T-cell (primary cell): ENCODE measurements at regions not wholly inside any gene's neighbourhood (a gene's known extent, or its start where the extent isn't known, plus 50 kb on each side); places are given as distances from the start of the nearest gene placed in this dataset.

ENCODE experiments used
- ATAC-seq, 4 experiments: fragments of 200-7000 bp in 3 of 4; fragments of 150-1000 bp in 1 of 4; cut with Tn5 transposase; replicated peaks in 1 of 4; 1 replicate in 3 of 4; 2 replicates in 1 of 4; pipeline ENCODE4 v1.10.0; 2021; ENCODE audit warnings: moderate library complexity in 3 of 4, mild to moderate bottlenecking in 2 of 4, moderate number of reproducible peaks in 1 of 4
- CTCF ChIA-PET, 2 donors: fragments of 300-600 bp; sonication (Branson Sonifier 250); formaldehyde crosslinking; loops; one replicate each; lab custom pipeline; 2022; ENCODE audit warnings: antibody characterized with exemption in 2 of 2; lab: Charles Lee
- POLR2A ChIA-PET, 2 donors: fragments of 300-600 bp; sonication (Branson Sonifier 250); formaldehyde crosslinking; loops; one replicate each; lab custom pipeline; 2022; ENCODE audit warnings: antibody characterized with exemption in 2 of 2; lab: Charles Lee
- DNase-seq, 35 experiments: peaks; one replicate each; pipeline versions ENCODE4 v3.0.0 to v3.0.0-alpha.2; 2013 to 2023
- H3K27ac ChIP-seq: one replicate; pipeline ENCODE4 v1.5.1; 2013; ENCODE audit warnings: low read length
- H3K27me3 ChIP-seq, 2 experiments: replicated peaks in 1 of 2; 1 replicate in 1 of 2; 2 replicates in 1 of 2; pipeline versions ENCODE4 v1.6.1 to v1.7.0; 2013; ENCODE audit warnings: low read length in 1 of 2, mixed read lengths in 1 of 2; ENCODE audit not compliant: control insufficient read depth in 2 of 2, insufficient read depth in 2 of 2; ENCODE audit errors: extremely low read depth in 1 of 2
- H3K36me3 ChIP-seq, 2 donors: 1 replicate in 1 of 2; 2 replicates in 1 of 2; pipeline versions ENCODE4 v1.6.1 to v1.7.0; 2013; ENCODE audit warnings: low read length in 1 of 2; ENCODE audit not compliant: control insufficient read depth in 2 of 2, insufficient read depth in 1 of 2; ENCODE audit errors: extremely low read depth in 1 of 2
- H3K4me1 ChIP-seq, 2 experiments: 1 replicate in 1 of 2; 2 replicates in 1 of 2; pipeline versions ENCODE4 v1.6.1 to v1.7.0; 2013; ENCODE audit warnings: low read length in 2 of 2, mixed read lengths in 1 of 2; ENCODE audit not compliant: insufficient read depth in 2 of 2, control insufficient read depth in 1 of 2; ENCODE audit errors: extremely low read depth in 1 of 2
- H3K4me3 ChIP-seq, 2 donors: 1 replicate in 1 of 2; 2 replicates in 1 of 2; pipeline versions ENCODE4 v1.5.1 to v1.7.0; 2013; ENCODE audit warnings: mild to moderate bottlenecking in 2 of 2, low read length in 1 of 2, moderate library complexity in 1 of 2; ENCODE audit not compliant: control insufficient read depth in 1 of 2; ENCODE audit errors: extremely low read depth in 1 of 2
- H3K9me3 ChIP-seq: 2 replicates; pipeline ENCODE4 v1.7.0; 2013
- H3K27ac Mint-ChIP-seq, 2 donors: one replicate each; pipeline ENCODE4 v1.8.0; 2020 to 2021; ENCODE audit warnings: mild to moderate bottlenecking in 2 of 2, mixed read lengths in 2 of 2
- H3K27me3 Mint-ChIP-seq, 2 donors: one replicate each; pipeline ENCODE4 v1.8.0; 2021 to 2022; ENCODE audit warnings: mixed read lengths in 2 of 2
- H3K36me3 Mint-ChIP-seq: one replicate; pipeline ENCODE4 v1.8.0; 2021; ENCODE audit warnings: mixed read lengths
- H3K4me1 Mint-ChIP-seq, 3 donors: one replicate each; pipeline ENCODE4 v1.8.0; 2020 to 2022; ENCODE audit warnings: mixed read lengths in 3 of 3, mild to moderate bottlenecking in 1 of 3
- H3K4me3 Mint-ChIP-seq, 3 donors: one replicate each; pipeline ENCODE4 v1.8.0; 2020 to 2022; ENCODE audit warnings: mild to moderate bottlenecking in 3 of 3, mixed read lengths in 3 of 3, moderate library complexity in 3 of 3
- H3K9me3 Mint-ChIP-seq, 3 donors: one replicate each; pipeline ENCODE4 v1.8.0; 2020 to 2022; ENCODE audit warnings: mixed read lengths in 3 of 3
- WGBS: methylation state at CpG from one replicate; pipeline ENCODE4 v1.1.5; 2013; ENCODE audit warnings: missing lambda C conversion rate; ENCODE audit not compliant: insufficient coverage; 5-methylcytosine and 5-hydroxymethylcytosine counted together

GRCh38 chr14:100655741-100656085 lies 68.5 kb upstream of the BEGAIN start:
- POLR2A ChIA-PET = interaction anchor here in 1 of 2 donors (0.6 kb wide), 1 partner anchor 17 kb away, joined by 3 read pairs; no protein-coding TSS in a partner anchor
- peaks cover 6 to 8% (median 7%) of the 10 kb centered on the region in 3 donors for H3K4me1 Mint-ChIP-seq

GRCh38 chr14:100656996-100657395 lies 69.7 kb upstream of the DLK1 start:
- no peak overlapping the region for H3K27ac Mint-ChIP-seq
- DNase-seq (no peak), ATAC-seq (no peak)
- CTCF ChIA-PET = interaction anchor here in 1 of 2 donors (1.0 kb wide), 1 partner anchor 132 kb away, joined by 3 read pairs; no protein-coding TSS in a partner anchor
- H3K27me3 Mint-ChIP-seq = peaks cover 11 to 21% of the 10 kb centered on the region in 2 donors
- Histone ChIP-seq H3K4me1 (peaks cover 0 to 27% of the 10 kb centered on the region in 2 experiments), H3K9me3 (no peaks in the 10 kb centered on the region), H3K36me3 (no peaks in the 10 kb centered on the region), H3K27ac (no peak overlapping the region), H3K4me3 (no peak overlapping the region), H3K27me3 (peaks cover 0 to 53% of the 10 kb centered on the region in 2 experiments)
- POLR2A ChIA-PET = no interaction called here
- 92% methylated on average over 7 of the region's 15 CpGs for WGBS
- peaks cover 6 to 8% (median 7%) of the 10 kb centered on the region in 3 donors for H3K4me1 Mint-ChIP-seq
- no peaks in the 10 kb centered on the region for H3K36me3 Mint-ChIP-seq
- H3K4me3 Mint-ChIP-seq = no peak overlapping the region
- H3K9me3 Mint-ChIP-seq = no peaks in the 10 kb centered on the region

More at GRCh38 chr14:100655741-100656085, 68.5 kb upstream of the BEGAIN start:
- no peak for ATAC-seq
- Histone ChIP-seq H3K27me3 (peaks cover 0 to 53% of the 10 kb centered on the region in 2 experiments), H3K4me1 (peaks cover 0 to 27% of the 10 kb centered on the region in 2 experiments), H3K4me3 (no peak overlapping the region), H3K9me3 (no peaks in the 10 kb centered on the region), H3K36me3 (no peaks in the 10 kb centered on the region), H3K27ac (no peak overlapping the region)
- Mint-ChIP-seq H3K4me3 (no peak overlapping the region), H3K27me3 (peaks cover 11 to 21% of the 10 kb centered on the region in 2 donors), H3K27ac (peak overlapping the region in 1 of 2 donors; percentile 11), H3K36me3 (no peaks in the 10 kb centered on the region), H3K9me3 (no peaks in the 10 kb centered on the region)
- no peak for DNase-seq
- CTCF ChIA-PET = no interaction called here
- 80% methylated on average over 1 of the region's 2 CpGs for WGBS

- Mint-ChIP-seq H3K36me3 (no peaks in the 10 kb centered on the region), H3K27ac (no peak overlapping the region), H3K9me3 (no peaks in the 10 kb centered on the region), H3K27me3 (peaks cover 11 to 21% of the 10 kb centered on the region in 2 donors), H3K4me3 (no peak overlapping the region), H3K4me1 (peaks cover 6 to 10% (median 9%) of the 10 kb centered on the region in 3 donors)
- Histone ChIP-seq H3K27me3 (peaks cover 0 to 53% of the 10 kb centered on the region in 2 experiments), H3K4me3 (no peak overlapping the region), H3K36me3 (no peaks in the 10 kb centered on the region), H3K4me1 (peaks cover 0 to 27% of the 10 kb centered on the region in 2 experiments), H3K9me3 (no peaks in the 10 kb centered on the region), H3K27ac (no peak overlapping the region)
- ChIA-PET POLR2A (no interaction called here), CTCF (interaction anchor here (0.6 to 1.0 kb wide), 4 partner anchors 12 to 220 kb away, joined by 3 to 4 read pairs (median 3); no protein-coding TSS in a partner anchor)
- ATAC-seq (no peak), DNase-seq (no peak)
- WGBS = 61% methylated on average over 4 of the region's 4 CpGs
Observed at GRCh38 chr14:100657780-100658179, 68.9 kb upstream of the DLK1 start.

GRCh38 chr14:100658181-100658886 lies 68.4 kb upstream of the DLK1 start:
- no peak for ATAC-seq

GRCh38 chr14:100659345-100660001 lies 67.2 kb upstream of the DLK1 start:
- peaks cover 11 to 12% of the 10 kb centered on the region in 2 donors for H3K27me3 Mint-ChIP-seq
- no peak for DNase-seq
- no peaks in the 10 kb centered on the region for H3K9me3 Mint-ChIP-seq
- H3K27ac Mint-ChIP-seq = no peak overlapping the region
- no peak overlapping the region for H3K4me3 Mint-ChIP-seq
- H3K36me3 ChIP-seq = no peaks in the 10 kb centered on the region
- CTCF ChIA-PET = no interaction called here
- H3K27me3 ChIP-seq = peaks cover 0 to 44% of the 10 kb centered on the region in 2 experiments
- no peak for ATAC-seq
- H3K4me1 Mint-ChIP-seq = peaks cover 4 to 11% (median 4%) of the 10 kb centered on the region in 3 donors
- no peaks in the 10 kb centered on the region for H3K9me3 ChIP-seq
- H3K4me3 ChIP-seq = no peak overlapping the region
- WGBS = 83% methylated on average over 9 of the region's 17 CpGs
- POLR2A ChIA-PET = no interaction called here
- H3K27ac ChIP-seq = no peak overlapping the region
- no peaks in the 10 kb centered on the region for H3K36me3 Mint-ChIP-seq
- peaks cover 0 to 16% of the 10 kb centered on the region in 2 experiments for H3K4me1 ChIP-seq

More at GRCh38 chr14:100658181-100658886, 68.4 kb upstream of the DLK1 start:
- Histone ChIP-seq H3K9me3 (no peaks in the 10 kb centered on the region), H3K36me3 (no peaks in the 10 kb centered on the region), H3K4me1 (peaks cover 0 to 27% of the 10 kb centered on the region in 2 experiments), H3K27me3 (peaks cover 0 to 49% of the 10 kb centered on the region in 2 experiments), H3K27ac (no peak overlapping the region), H3K4me3 (no peak overlapping the region)
- ChIA-PET POLR2A (no interaction called here), CTCF (interaction anchor here (0.6 to 1.0 kb wide), 4 partner anchors 12 to 220 kb away, joined by 3 to 4 read pairs (median 3); no protein-coding TSS in a partner anchor)
- no peak for DNase-seq
- no peaks in the 10 kb centered on the region for H3K36me3 Mint-ChIP-seq
- no peaks in the 10 kb centered on the region for H3K9me3 Mint-ChIP-seq
- H3K27me3 Mint-ChIP-seq = peaks cover 11 to 21% of the 10 kb centered on the region in 2 donors
- H3K4me1 Mint-ChIP-seq = peaks cover 8 to 12% (median 11%) of the 10 kb centered on the region in 3 donors
- H3K27ac Mint-ChIP-seq = no peak overlapping the region
- H3K4me3 Mint-ChIP-seq = no peak overlapping the region
- 38% methylated on average over 5 of the region's 6 CpGs for WGBS

GRCh38 chr14:100660498-100660881 lies 66.2 kb upstream of the DLK1 start:
- CTCF ChIA-PET = no interaction called here
- peaks cover 4 to 11% (median 4%) of the 10 kb centered on the region in 3 donors for H3K4me1 Mint-ChIP-seq

More at GRCh38 chr14:100660498-100660881, 66.2 kb upstream of the DLK1 start:
- Mint-ChIP-seq H3K4me3 (no peak overlapping the region), H3K36me3 (no peaks in the 10 kb centered on the region), H3K27me3 (peaks cover 8 to 11% of the 10 kb centered on the region in 2 donors), H3K27ac (no peak overlapping the region), H3K9me3 (no peaks in the 10 kb centered on the region)
- Histone ChIP-seq H3K4me1 (peaks cover 0 to 11% of the 10 kb centered on the region in 2 experiments), H3K27ac (no peak overlapping the region), H3K4me3 (no peak overlapping the region), H3K27me3 (peaks cover 0 to 40% of the 10 kb centered on the region in 2 experiments), H3K9me3 (no peaks in the 10 kb centered on the region), H3K36me3 (no peaks in the 10 kb centered on the region)
- POLR2A ChIA-PET = no interaction called here
- WGBS = 100% methylated on average over 2 of the region's 6 CpGs
- ATAC-seq (no peak), DNase-seq (no peak)
